ENCODE measurements at regions not wholly inside any gene's neighbourhood (a gene's known extent, or its start where the extent isn't known, plus 50 kb on each side); places are given as distances from the start of the nearest gene placed in this dataset.

- TF ChIP-seq CTCF (IDR thresholded peaks at IDR 0.05) = no peak
- TF ChIP-seq POLR2A (IDR thresholded peaks at IDR 0.05) = no peak
These were observed 744.1 kb downstream of the UQCRFS1 start for GRCh38 chr19:28468701-28469459.
